Testis (tissue), 2 donors: ENCODE measurements at regions not wholly inside any gene's neighbourhood (a gene's known extent, or its start where the extent isn't known, plus 50 kb on each side); places are given as distances from the start of the nearest gene placed in this dataset.

ENCODE experiments used
- CTCF ChIP-seq, 3 experiments: fragments of 450-650 bp in 2 of 3; fragments of 200-600 bp in 1 of 3; sonication (generic) in 1 of 3; IDR thresholded peaks; one replicate each; pipeline ENCODE4 v1.5.1; 2016 to 2019; ENCODE audit warnings: antibody characterized with exemption in 3 of 3, mild to moderate bottlenecking in 2 of 3, moderate library complexity in 1 of 3
- POLR2A ChIP-seq: fragments of 450-650 bp; IDR thresholded peaks from one replicate; pipeline ENCODE4 v1.6.1; 2017; ENCODE audit warnings: antibody characterized with exemption, mild to moderate bottlenecking, moderate library complexity

GRCh38 chr2:7660816-7661215 is 743.6 kb downstream of the RNF144A start:
- no peak for TF ChIP-seq CTCF (IDR thresholded peaks at IDR 0.05)
- TF ChIP-seq POLR2A = no peak
